Upper lobe of left lung (tissue), 6 donors: ENCODE measurements at regions not wholly inside any gene's neighbourhood (a gene's known extent, or its start where the extent isn't known, plus 50 kb on each side); places are given as distances from the start of the nearest gene placed in this dataset.
"Not testable (repeated sequence)": the region's sequence is repeated elsewhere in the genome, so short reads cannot be mapped to it uniquely, and the experiment has no call there.

ENCODE experiments used
- ATAC-seq, 2 donors: fragments of 200-7000 bp; cut with Tn5 transposase; one replicate each; pipeline ENCODE4 v1.9.1; 2022; ENCODE audit warnings: mild to moderate bottlenecking in 2 of 2, moderate library complexity in 2 of 2; ENCODE audit not compliant: low FRiP score in 2 of 2
- DNase-seq, 2 donors: peaks; one replicate each; pipeline ENCODE4 v3.0.0-alpha.2; 2019 to 2020
- H3K27ac ChIP-seq, 4 donors: fragments of 200-600 bp; sonication (generic); one replicate each; pipeline ENCODE4 v1.5.1; 2016 to 2019
- H3K27me3 ChIP-seq, 4 donors: fragments of 200-600 bp; sonication (generic); one replicate each; pipeline ENCODE4 v1.5.1; 2017 to 2019
- H3K36me3 ChIP-seq, 4 donors: fragments of 200-600 bp; sonication (generic); one replicate each; pipeline ENCODE4 v1.5.1; 2016 to 2019
- H3K4me1 ChIP-seq, 4 donors: fragments of 200-600 bp; sonication (generic); one replicate each; pipeline ENCODE4 v1.5.1; 2018 to 2019
- H3K4me3 ChIP-seq, 4 donors: fragments of 200-600 bp; sonication (generic); one replicate each; pipeline ENCODE4 v1.5.1; 2017 to 2019; ENCODE audit warnings: mild to moderate bottlenecking in 2 of 4, moderate library complexity in 1 of 4
- H3K9me3 ChIP-seq, 4 donors: fragments of 200-600 bp; sonication (generic); one replicate each; pipeline ENCODE4 v1.5.1; 2018 to 2019
- CTCF ChIP-seq, 6 experiments: fragments of 450-650 bp in 4 of 6; fragments of 200-600 bp in 2 of 6; sonication (generic) in 2 of 6; IDR thresholded peaks; one replicate each; pipeline ENCODE4 v1.5.1; 2016 to 2019; ENCODE audit warnings: antibody characterized with exemption in 6 of 6
- EP300 ChIP-seq, 4 donors: sonication (generic); formaldehyde crosslinking; IDR thresholded peaks; one replicate each; pipeline ENCODE4 v1.5.1; 2017; ENCODE audit warnings: antibody characterized with exemption in 4 of 4, control low read depth in 2 of 4
- POLR2A ChIP-seq, 4 donors: fragments of 450-650 bp; IDR thresholded peaks; one replicate each; pipeline ENCODE4 v1.5.1; 2016 to 2017; ENCODE audit warnings: antibody characterized with exemption in 4 of 4, mild to moderate bottlenecking in 2 of 4
- POLR2AphosphoS5 ChIP-seq, 2 donors: sonication (generic); formaldehyde crosslinking; IDR thresholded peaks; one replicate each; pipeline ENCODE4 v1.5.1; 2017; ENCODE audit warnings: antibody characterized with exemption in 2 of 2
- WGBS, 2 donors: methylation state at CpG; one replicate each; pipeline ENCODE4 v1.1.5; 2017 to 2018; 5-methylcytosine and 5-hydroxymethylcytosine counted together
- donor health status: DM: no; HTN: no; CAD: no; lungs with moderate emphysema.
- donor health status: DM: no; HTN: yes; CAD: no; lungs with severe emphysema.

- TF ChIP-seq CTCF (IDR thresholded peaks at IDR 0.05) (no peak), POLR2A (IDR thresholded peaks at IDR 0.05) (no peak), POLR2AphosphoS5 (IDR thresholded peaks at IDR 0.05) (no peak), EP300 (IDR thresholded peaks at IDR 0.05) (no peak)
- no peak for DNase-seq
- Histone ChIP-seq H3K27me3 (no peaks in the 10 kb centered on the region), H3K9me3 (no peaks in the 10 kb centered on the region), H3K27ac (no peak overlapping the region), H3K36me3 (no peaks in the 10 kb centered on the region), H3K4me1 (no peaks in the 10 kb centered on the region), H3K4me3 (no peak overlapping the region)
- 32 to 45% methylated on average over 7 of the region's 7 CpGs for WGBS, 2 donors
- ATAC-seq, result no peak
These were observed 492.0 kb downstream of the PCDH11X start for GRCh38 chrX:92270936-92271855.

- H3K27me3 ChIP-seq, DNase-seq, H3K4me1 ChIP-seq, ATAC-seq, H3K36me3 ChIP-seq, H3K9me3 ChIP-seq, H3K27ac ChIP-seq, H3K4me3 ChIP-seq: not testable (repeated sequence)
- 83 to 92% methylated on average over 7 of the region's 7 CpGs for WGBS, 2 donors
These were observed 499.4 kb downstream of the PCDH11X start for GRCh38 chrX:92278556-92278955.

- ATAC-seq, result not testable (repeated sequence)
These were observed 501.2 kb downstream of the PCDH11X start for GRCh38 chrX:92280347-92280746.

GRCh38 chrX:92283308-92283707, 504.1 kb downstream of the PCDH11X start:
- 89 to 91% methylated on average over 3 of the region's 3 CpGs for WGBS, 2 donors
- TF ChIP-seq CTCF (IDR thresholded peaks at IDR 0.05) (no peak), EP300 (IDR thresholded peaks at IDR 0.05) (no peak), POLR2AphosphoS5 (IDR thresholded peaks at IDR 0.05) (no peak), POLR2A (IDR thresholded peaks at IDR 0.05) (no peak)
- no peak for ATAC-seq

More at GRCh38 chrX:92280347-92280746, 501.2 kb downstream of the PCDH11X start:
- not testable (repeated sequence) for H3K27ac ChIP-seq, H3K27me3 ChIP-seq, H3K4me3 ChIP-seq, H3K36me3 ChIP-seq, H3K4me1 ChIP-seq, H3K9me3 ChIP-seq, DNase-seq
- WGBS, 2 donors, result 93 to 96% methylated on average over 2 of the region's 2 CpGs

GRCh38 chrX:92298067-92298466, 518.9 kb downstream of the PCDH11X start:
- not testable (repeated sequence) for H3K27ac ChIP-seq, DNase-seq, H3K9me3 ChIP-seq, H3K27me3 ChIP-seq, H3K36me3 ChIP-seq, ATAC-seq, H3K4me1 ChIP-seq, H3K4me3 ChIP-seq
- 77 to 91% methylated on average over 3 of the region's 3 CpGs for WGBS, 2 donors

More at GRCh38 chrX:92283308-92283707, 504.1 kb downstream of the PCDH11X start:
- H3K27ac ChIP-seq, result no peak overlapping the region
- no peaks in the 10 kb centered on the region for H3K27me3 ChIP-seq
- no peaks in the 10 kb centered on the region for H3K36me3 ChIP-seq
- no peak overlapping the region for H3K4me3 ChIP-seq
- no peaks in the 10 kb centered on the region for H3K9me3 ChIP-seq
- no peaks in the 10 kb centered on the region for H3K4me1 ChIP-seq
- no peak for DNase-seq

- 79 to 83% methylated on average over 5 of the region's 5 CpGs for WGBS, 2 donors
- not testable (repeated sequence) for H3K4me1 ChIP-seq, H3K27me3 ChIP-seq, ATAC-seq, H3K27ac ChIP-seq, H3K9me3 ChIP-seq, H3K4me3 ChIP-seq, DNase-seq, H3K36me3 ChIP-seq
These were observed 554.0 kb downstream of the PCDH11X start for GRCh38 chrX:92333194-92333593.

GRCh38 chrX:92351065-92351464, 571.9 kb downstream of the PCDH11X start:
- 78 to 86% methylated on average over 6 of the region's 6 CpGs for WGBS, 2 donors
- not testable (repeated sequence) for H3K27ac ChIP-seq, DNase-seq, H3K4me3 ChIP-seq, H3K4me1 ChIP-seq, ATAC-seq, H3K9me3 ChIP-seq, H3K36me3 ChIP-seq, H3K27me3 ChIP-seq
